Islet of Langerhans (tissue), 1 donor: ENCODE measurements at regions not wholly inside any gene's neighbourhood (a gene's known extent, or its start where the extent isn't known, plus 50 kb on each side); places are given as distances from the start of the nearest gene placed in this dataset.
"Not testable (repeated sequence)": the region's sequence is repeated elsewhere in the genome, so short reads cannot be mapped to it uniquely, and the experiment has no call there.

Experiments
- FAIRE-seq: peaks from one replicate; lab custom pipeline; 2011; peaks lifted over from hg19 to GRCh38; lab: Jason Lieb, UNC

DNA sequence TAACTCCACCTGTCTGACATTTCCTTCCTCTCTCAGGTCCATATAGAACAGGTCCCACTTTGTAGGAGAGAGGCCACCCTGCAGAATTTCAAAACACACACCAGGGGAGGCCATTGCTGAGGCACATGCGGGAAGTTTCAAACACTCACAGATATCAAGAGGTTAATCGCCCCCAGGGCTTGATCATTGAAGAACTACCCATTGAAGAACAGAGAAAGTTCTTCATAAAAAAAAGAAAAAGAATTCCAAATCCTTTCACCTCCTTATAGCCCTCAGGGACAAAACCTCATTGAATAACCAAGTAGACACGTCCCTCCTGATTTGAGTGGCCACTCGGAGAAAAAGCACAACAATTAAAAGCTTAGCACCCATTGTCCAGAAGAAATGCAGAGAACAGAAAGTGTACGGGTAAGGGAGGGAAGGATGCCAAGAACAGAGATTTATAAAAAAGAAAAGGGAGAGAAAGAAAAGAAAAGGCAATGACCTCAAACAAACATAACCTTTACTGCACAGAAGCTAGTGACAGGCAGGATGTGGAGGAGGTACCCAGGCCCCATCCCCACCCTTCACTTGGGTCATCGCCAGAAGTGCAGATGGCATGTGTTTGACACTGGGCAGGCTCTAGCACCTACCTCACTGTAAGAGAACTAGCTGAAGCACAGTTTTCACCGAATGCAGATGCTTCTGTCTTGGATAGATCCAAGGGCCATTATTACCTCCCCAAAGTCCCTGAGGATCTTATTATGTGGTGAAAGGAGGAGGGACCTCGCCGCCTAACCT lies 112.3 kb upstream of the HES1 start:
- FAIRE-seq = no peak

GRCh38 chr3:194025119-194025518 lies 110.8 kb upstream of the HES1 start:
- no peak for FAIRE-seq

DNA sequence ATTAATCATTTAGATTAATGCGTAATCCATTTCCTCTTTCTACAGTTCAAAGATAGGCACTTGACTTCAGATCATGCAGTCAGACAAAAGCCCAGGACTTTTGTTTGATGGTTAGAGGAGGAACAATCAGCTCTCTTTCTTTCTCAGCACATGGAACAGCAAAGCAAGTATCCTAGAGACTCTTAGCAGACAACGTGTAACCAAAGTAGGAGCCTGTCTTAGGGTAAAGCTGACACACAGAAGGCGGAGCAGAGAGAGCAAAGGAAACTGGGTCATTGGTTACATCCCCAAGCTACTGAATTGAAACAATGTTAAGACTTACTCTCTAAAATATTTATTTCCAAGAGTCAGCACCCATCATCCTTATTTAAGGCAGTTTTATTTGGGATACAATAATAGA lies 110.0 kb upstream of the HES1 start:
- no peak for FAIRE-seq

- no peak for FAIRE-seq
Observed at GRCh38 chr3:194028434-194029004, 107.4 kb upstream of the HES1 start.

DNA sequence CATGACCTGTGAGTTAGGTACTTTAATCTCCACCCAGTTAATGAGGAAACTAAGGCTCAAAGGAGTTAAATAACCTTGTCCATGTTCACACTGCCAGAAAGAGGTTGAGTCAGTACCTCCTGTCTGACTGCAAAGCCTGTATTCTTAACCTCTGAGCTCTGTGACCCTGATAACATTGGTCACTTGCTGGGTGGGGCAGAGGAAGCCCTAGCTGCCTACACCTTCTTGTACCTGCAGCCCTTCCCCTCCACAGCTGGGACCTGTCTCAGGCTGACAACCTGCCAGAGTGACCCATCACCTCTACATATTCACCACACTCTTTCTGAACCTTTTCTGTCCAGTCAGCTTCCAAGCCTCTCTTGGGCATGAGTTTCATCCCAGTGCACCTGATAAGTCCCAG lies 106.1 kb upstream of the HES1 start:
- FAIRE-seq = no peak

DNA sequence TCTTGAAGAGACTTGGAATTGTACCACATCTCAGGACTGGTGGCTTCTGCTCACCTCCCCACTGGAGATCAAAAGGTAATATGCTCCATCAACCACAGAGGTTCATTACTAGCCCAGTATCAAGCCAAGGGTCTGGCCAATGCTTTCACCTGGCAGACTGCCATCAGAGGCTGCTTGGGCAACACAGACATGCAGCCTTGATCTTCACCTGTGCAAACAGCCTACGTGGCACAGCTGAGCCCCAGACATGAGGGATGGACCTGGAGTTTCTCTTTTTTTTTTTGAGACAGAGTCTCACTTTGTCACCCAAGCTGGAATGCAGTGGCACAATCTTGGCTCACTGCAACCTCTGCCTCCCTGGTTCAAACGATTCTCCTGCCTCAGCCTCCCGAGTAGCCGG lies 105.6 kb upstream of the HES1 start:
- no peak for FAIRE-seq

DNA sequence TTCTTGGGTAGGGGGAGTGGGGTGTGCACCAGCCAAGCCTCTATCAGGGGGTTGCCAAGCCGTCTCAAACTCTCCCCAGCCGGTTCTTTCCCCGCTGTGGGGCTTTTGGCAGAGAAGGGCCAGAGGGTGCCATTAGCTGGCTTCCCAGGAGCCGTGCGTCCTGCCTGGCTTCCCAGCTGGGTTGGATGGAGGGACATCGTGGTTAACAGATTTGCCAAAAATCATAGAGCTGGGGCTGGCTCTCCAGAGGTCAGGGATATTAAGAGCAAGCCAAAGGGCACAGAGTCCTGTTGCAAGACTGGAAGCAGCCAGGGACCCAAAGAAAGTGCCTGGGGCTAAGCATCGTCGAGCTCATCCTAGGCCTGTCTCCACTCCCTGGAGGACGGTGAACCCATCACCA lies 104.6 kb upstream of the HES1 start:
- no peak for FAIRE-seq

GRCh38 chr3:194031867-194032635 lies 103.9 kb upstream of the HES1 start:
- FAIRE-seq = no peak

- no peak for FAIRE-seq
Observed at GRCh38 chr3:194032828-194033435, 103.0 kb upstream of the HES1 start.

GRCh38 chr3:194034346-194035336 lies 101.3 kb upstream of the HES1 start:
- no peak for FAIRE-seq

- FAIRE-seq = no peak
Observed at GRCh38 chr3:194035406-194036138, 100.4 kb upstream of the HES1 start.

DNA sequence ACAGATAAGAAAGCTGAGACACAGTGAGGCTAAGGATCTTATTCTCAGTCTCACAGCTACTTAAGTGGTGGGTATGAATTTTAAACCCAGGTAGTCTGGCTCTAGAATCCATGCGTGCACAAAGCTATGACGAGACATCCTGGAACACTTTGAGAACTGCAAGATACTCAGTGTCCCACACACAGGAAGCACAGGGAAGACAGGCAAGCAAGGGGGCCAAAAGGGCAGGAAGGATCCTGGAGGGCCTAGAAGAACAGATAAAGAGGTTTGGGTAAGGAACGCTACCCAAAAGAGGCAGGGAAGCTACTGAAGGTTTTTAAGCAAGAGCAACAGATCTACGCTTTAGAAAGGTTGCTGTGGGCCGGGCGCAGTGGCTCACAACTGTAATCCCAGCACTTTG lies 99.1 kb upstream of the HES1 start:
- no peak for FAIRE-seq

DNA sequence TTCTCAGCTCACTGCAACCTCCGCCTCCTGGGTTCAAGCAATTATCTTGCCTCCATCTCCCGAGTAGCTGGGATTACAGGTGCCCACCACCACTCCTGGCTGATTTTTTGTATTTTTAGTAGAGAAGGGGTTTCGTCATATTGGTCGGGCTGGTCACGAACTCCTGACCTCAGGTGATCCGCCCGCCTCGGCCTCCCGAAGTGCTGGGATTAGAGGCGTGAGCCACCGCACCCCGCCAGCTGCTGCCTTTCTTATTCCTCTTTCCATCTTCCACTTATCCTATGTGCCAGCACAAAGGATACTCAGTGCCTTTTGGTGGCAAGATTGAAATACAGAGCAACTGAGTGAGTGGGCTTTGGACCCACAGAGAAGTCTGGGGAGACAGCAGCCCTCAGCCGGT lies 97.6 kb upstream of the HES1 start:
- not testable (repeated sequence) for FAIRE-seq

DNA sequence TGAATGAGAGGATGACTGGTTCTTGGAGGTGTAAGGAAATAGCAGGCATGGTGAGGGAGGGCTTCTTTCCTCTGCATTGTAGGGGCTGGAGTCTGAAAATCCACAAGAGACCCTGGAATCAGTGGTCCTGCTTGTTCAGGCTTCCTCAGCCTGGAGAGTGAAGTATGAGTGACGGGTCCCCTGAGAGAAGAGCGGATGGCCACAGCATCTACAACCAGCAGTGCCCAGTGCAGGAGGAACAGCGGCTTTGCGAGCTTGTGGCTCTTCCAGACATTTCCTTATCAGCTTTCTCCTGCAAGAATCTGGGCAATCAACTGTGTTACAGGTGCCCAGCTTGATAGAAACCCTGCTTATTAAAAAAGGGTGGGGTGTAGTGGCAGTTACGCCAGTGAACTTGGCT lies 97.0 kb upstream of the HES1 start:
- FAIRE-seq = no peak

DNA sequence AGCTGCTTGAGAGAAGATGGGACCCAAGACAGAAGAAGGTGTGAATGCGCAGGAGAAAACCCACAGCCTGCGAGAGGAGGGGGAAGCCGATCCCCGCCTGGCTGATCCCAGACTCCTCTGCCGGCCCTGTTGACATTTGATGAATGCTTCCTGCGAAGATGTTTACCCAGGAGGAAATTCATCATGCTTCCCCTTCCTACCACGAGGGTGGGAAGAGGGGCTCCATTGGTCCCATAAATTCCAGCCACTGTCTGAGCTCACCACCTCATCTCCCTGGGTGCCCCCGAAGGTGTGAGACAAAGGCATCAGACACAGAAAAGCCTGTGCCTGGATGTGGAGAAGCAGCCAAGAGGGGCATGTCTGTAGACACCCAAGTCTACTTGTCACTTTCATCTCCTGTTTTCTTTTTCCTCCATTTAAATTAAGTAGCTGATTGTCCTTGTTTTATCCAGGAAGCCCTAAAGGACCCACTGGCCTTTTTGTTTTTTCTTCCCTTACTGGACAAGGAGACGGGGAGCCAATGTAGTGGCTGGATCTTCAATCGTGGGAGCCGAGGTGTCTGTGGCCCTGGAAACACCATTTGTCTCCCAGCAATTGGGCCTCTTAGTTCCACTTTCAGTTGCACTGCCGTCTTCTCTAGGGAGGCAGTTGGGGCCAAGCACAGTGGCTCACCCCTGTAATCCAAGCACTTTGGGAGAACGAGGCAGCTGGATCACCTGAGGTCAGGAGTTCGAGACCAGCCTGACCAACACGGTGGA lies 95.3 kb upstream of the HES1 start:
- FAIRE-seq = no peak

DNA sequence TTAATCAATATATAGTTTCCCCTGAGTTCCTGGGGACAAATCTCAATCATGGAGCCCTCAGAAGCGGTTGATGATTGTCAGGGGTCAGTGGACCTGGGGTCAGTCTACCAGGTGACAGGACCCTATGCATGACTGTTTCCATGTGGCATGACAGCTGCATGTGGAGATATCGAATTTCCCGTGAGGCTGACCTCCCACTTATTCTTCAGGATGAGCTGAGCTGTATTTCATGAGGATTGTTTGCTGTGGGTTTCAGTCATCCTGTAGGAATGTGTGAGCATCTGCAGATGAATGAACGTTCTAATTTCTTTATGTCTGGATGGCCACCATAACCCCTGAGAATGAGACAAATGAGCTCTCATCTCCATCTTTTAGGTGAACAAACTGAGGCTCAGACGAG lies 93.0 kb upstream of the HES1 start:
- FAIRE-seq = no peak

DNA sequence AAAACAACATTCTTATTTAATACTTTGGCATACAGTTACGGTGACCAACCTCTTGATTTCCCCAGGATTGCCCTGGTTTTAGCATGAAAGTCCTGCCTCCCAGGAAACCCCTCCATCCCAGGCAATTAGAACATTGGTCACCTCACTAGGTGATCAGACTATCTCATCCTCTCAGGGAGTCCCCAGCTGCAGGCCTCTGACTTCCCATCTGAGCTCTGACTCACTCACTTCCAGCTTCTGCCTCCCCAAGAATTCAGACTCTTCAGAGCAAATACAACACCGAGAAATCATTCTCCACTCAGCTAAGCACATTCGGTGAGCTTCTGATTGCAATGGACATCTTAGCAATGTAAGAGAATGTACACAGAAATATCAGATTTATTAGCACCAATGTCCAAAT lies 92.4 kb upstream of the HES1 start:
- no peak for FAIRE-seq

DNA sequence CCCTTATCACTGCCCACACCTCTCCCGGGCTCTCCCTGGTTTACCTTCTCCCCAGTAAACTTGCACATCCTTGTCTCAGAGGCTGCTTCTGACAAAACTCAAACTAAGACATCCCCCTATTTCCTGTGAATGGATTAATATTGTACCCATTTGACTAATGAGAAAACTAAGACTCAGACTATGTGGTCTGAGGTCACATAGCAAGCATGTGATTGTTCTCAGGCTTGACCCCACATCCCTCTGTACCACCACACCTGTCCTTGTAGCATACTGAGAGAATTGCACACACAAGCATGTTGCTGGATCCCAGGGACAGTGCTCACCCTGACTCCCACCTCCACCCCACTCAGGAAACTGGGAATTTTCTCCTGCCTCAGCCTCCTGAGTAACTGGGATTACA lies 90.7 kb upstream of the HES1 start:
- no peak for FAIRE-seq

GRCh38 chr3:194045919-194046318 lies 90.0 kb upstream of the HES1 start:
- FAIRE-seq = no peak

GRCh38 chr3:194046531-194046930 lies 89.4 kb upstream of the HES1 start:
- FAIRE-seq = no peak
